Chondrocyte (in vitro differentiated cells): ENCODE measurements at regions not wholly inside any gene's neighbourhood (a gene's known extent, or its start where the extent isn't known, plus 50 kb on each side); places are given as distances from the start of the nearest gene placed in this dataset.

Experiments used
- DNase-seq: peaks from one replicate; pipeline ENCODE4 v3.0.0; 2021; ENCODE audit warnings: mixed read lengths, low spot score
- H3K27ac Mint-ChIP-seq: one replicate; pipeline ENCODE4 v1.8.0; 2021; ENCODE audit warnings: mild to moderate bottlenecking, moderate library complexity, mixed read lengths; ENCODE audit not compliant: unreplicated experiment
- H3K27me3 Mint-ChIP-seq: 2 replicates; pipeline ENCODE4 v1.8.0; 2021; ENCODE audit warnings: low read depth, mixed read lengths
- H3K36me3 Mint-ChIP-seq: 2 replicates; pipeline ENCODE4 v1.8.0; 2021; ENCODE audit warnings: low read depth, mixed read lengths
- H3K4me1 Mint-ChIP-seq: 2 replicates; pipeline ENCODE4 v1.8.0; 2021; ENCODE audit warnings: low read depth, mild to moderate bottlenecking, mixed read lengths
- H3K4me3 Mint-ChIP-seq: one replicate; pipeline ENCODE4 v1.8.0; 2021; ENCODE audit warnings: mild to moderate bottlenecking, moderate library complexity, mixed read lengths; ENCODE audit not compliant: unreplicated experiment
- H3K9me3 Mint-ChIP-seq: 2 replicates; pipeline ENCODE4 v1.8.0; 2021; ENCODE audit warnings: low read depth, mixed read lengths
- TF ChIP-seq, protein P1 (sequence below): fragments of 200-600 bp; sonication (generic); IDR thresholded peaks from 2 replicates; pipeline ENCODE4 v1.5.0; 2021; ENCODE audit warnings: antibody characterized with exemption, mild to moderate bottlenecking, moderate library complexity

- no peak for DNase-seq
- TF ChIP-seq, protein P1, sequence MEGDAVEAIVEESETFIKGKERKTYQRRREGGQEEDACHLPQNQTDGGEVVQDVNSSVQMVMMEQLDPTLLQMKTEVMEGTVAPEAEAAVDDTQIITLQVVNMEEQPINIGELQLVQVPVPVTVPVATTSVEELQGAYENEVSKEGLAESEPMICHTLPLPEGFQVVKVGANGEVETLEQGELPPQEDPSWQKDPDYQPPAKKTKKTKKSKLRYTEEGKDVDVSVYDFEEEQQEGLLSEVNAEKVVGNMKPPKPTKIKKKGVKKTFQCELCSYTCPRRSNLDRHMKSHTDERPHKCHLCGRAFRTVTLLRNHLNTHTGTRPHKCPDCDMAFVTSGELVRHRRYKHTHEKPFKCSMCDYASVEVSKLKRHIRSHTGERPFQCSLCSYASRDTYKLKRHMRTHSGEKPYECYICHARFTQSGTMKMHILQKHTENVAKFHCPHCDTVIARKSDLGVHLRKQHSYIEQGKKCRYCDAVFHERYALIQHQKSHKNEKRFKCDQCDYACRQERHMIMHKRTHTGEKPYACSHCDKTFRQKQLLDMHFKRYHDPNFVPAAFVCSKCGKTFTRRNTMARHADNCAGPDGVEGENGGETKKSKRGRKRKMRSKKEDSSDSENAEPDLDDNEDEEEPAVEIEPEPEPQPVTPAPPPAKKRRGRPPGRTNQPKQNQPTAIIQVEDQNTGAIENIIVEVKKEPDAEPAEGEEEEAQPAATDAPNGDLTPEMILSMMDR = no peak
- Mint-ChIP-seq H3K27me3 (no peaks in the 10 kb centered on the region), H3K27ac (no peak overlapping the region), H3K4me3 (no peak overlapping the region), H3K4me1 (peaks cover 5% of the 10 kb centered on the region), H3K9me3 (no peaks in the 10 kb centered on the region), H3K36me3 (no peaks in the 10 kb centered on the region)
Observed at GRCh38 chr1:244200596-244200995, 149.5 kb downstream of the ZBTB18 start.

- Mint-ChIP-seq H3K9me3 (no peaks in the 10 kb centered on the region), H3K4me3 (no peak overlapping the region), H3K4me1 (peaks cover 5% of the 10 kb centered on the region), H3K27ac (no peak overlapping the region), H3K27me3 (no peaks in the 10 kb centered on the region), H3K36me3 (no peaks in the 10 kb centered on the region)
- DNase-seq = no peak
- TF ChIP-seq, protein P1 = no peak
Observed at GRCh38 chr1:244201750-244202149, 150.7 kb downstream of the ZBTB18 start.

DNA sequence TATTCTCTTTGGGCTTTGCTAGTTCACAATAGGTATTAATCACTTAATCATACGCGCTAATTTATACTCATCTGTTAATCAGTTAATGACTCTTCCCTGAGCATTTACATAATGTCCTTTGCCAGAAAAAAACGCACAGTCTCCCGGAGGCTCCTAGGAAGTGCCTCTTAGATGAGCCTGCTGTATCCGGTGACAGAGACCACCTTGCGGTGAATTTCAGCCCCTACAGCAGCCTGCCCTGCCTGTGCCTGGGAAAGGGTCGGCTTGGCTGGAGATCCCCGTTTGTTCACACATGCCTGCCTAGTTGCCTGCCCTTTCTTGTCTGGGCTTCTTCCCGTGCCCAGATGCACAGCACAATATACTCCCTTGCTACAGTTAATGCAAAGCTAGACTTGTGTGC is 152.9 kb downstream of the ZBTB18 start:
- H3K9me3 Mint-ChIP-seq = no peaks in the 10 kb centered on the region
- H3K27me3 Mint-ChIP-seq = no peaks in the 10 kb centered on the region
- TF ChIP-seq, protein P1 = no peak
- no peak for DNase-seq
- no peaks in the 10 kb centered on the region for H3K36me3 Mint-ChIP-seq
- no peaks in the 10 kb centered on the region for H3K4me1 Mint-ChIP-seq
- H3K27ac Mint-ChIP-seq = no peak overlapping the region
- H3K4me3 Mint-ChIP-seq = no peak overlapping the region

DNA sequence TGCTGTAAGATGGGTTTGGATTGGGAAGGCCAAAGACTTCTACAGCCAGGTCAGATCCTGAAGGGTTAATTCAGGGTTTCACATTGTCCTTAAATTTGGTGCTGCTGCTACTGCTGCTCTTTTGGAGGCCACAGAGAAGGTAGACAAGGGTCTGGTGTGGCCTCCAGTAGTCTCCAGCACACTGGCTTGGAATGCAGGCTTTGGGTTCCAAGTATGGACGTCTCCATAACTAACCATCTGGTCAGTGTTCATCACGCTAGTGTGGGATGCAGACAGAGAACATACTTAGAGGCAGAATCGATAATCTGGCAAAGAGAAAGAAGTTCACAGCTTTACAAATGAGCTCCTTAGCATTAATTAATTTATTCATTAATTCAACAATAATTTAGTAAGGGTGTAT is 154.1 kb downstream of the ZBTB18 start:
- Mint-ChIP-seq H3K27ac (no peak overlapping the region), H3K4me1 (no peaks in the 10 kb centered on the region), H3K4me3 (no peak overlapping the region), H3K9me3 (no peaks in the 10 kb centered on the region), H3K36me3 (no peaks in the 10 kb centered on the region), H3K27me3 (no peaks in the 10 kb centered on the region)
- DNase-seq = no peak
- TF ChIP-seq, protein P1 = no peak

- no peak for DNase-seq
- Mint-ChIP-seq H3K27me3 (no peaks in the 10 kb centered on the region), H3K4me3 (no peak overlapping the region), H3K4me1 (no peaks in the 10 kb centered on the region), H3K27ac (no peak overlapping the region), H3K9me3 (no peaks in the 10 kb centered on the region), H3K36me3 (no peaks in the 10 kb centered on the region)
- TF ChIP-seq, protein P1 = no peak
Observed at GRCh38 chr1:244205906-244206305, 154.8 kb downstream of the ZBTB18 start.
